Endothelial cell of umbilical vein (primary cell): ENCODE measurements at regions not wholly inside any gene's neighbourhood (a gene's known extent, or its start where the extent isn't known, plus 50 kb on each side); places are given as distances from the start of the nearest gene placed in this dataset.

Experiments
- BruUV-seq: library from RNA; stranded (reverse); fragments of 400-500 nt; replicated peaks from 2 replicates; lab custom pipeline; 2021; lab: Mats Ljungman, UMichigan
- CTCF ChIA-PET: fragments of 300-600, 350-600 bp; sonication (Branson Sonifier 250); formaldehyde crosslinking; loops from one replicate; lab custom pipeline; 2021; ENCODE audit warnings: antibody characterized with exemption, inconsistent platforms; lab: Charles Lee
- POLR2A ChIA-PET: fragments of 300-600, 350-600 bp; sonication (Branson Sonifier 250); formaldehyde crosslinking; loops from one replicate; lab custom pipeline; 2021; ENCODE audit warnings: antibody characterized with exemption, inconsistent platforms; lab: Charles Lee
- DNase-seq: peaks from one replicate; pipeline ENCODE4 v3.0.0-alpha.2; 2011; ENCODE audit warnings: low read depth, low spot score
- FAIRE-seq: peaks from 2 replicates; lab custom pipeline; 2011; peaks lifted over from hg19 to GRCh38; lab: Jason Lieb, UNC
- H2AFZ ChIP-seq: 2 replicates; pipeline ENCODE4 v1.6.0; 2012; ENCODE audit warnings: low read depth, low read length, control low read depth, inconsistent platforms
- H3K27ac ChIP-seq: 2 replicates; pipeline ENCODE4 v1.5.1; 2011; ENCODE audit warnings: low read depth, mild to moderate bottlenecking, control low read depth, low read length, moderate library complexity; ENCODE audit not compliant: insufficient read depth
- H3K27me3 ChIP-seq, 2 experiments: 2 replicates each; pipeline versions ENCODE4 v1.6.0 to v1.6.1; 2011; ENCODE audit warnings: low read length in 2 of 2, mixed read lengths in 1 of 2; ENCODE audit not compliant: control insufficient read depth in 2 of 2, insufficient read depth in 2 of 2
- H3K36me3 ChIP-seq, 2 experiments: 2 replicates in 1 of 2; 3 replicates in 1 of 2; pipeline ENCODE4 v1.5.1; 2011; ENCODE audit warnings: low read length in 2 of 2, mild to moderate bottlenecking in 1 of 2, moderate library complexity in 1 of 2; ENCODE audit not compliant: control insufficient read depth in 2 of 2, insufficient read depth in 2 of 2; ENCODE audit errors: extremely low read depth in 1 of 2
- H3K4me1 ChIP-seq: 3 replicates; pipeline ENCODE4 v1.5.1; 2011; ENCODE audit warnings: mild to moderate bottlenecking, low read length; ENCODE audit not compliant: control insufficient read depth, insufficient read depth; ENCODE audit errors: extremely low read depth
- H3K4me2 ChIP-seq: 2 replicates; pipeline ENCODE4 v1.6.1; 2011; ENCODE audit warnings: low read length, control low read depth, mixed read lengths; ENCODE audit not compliant: insufficient read depth
- H3K4me3 ChIP-seq, 3 experiments: fragments of 200-600 bp in 1 of 3; sonication (generic), shearing (Covaris generic) in 1 of 3; replicated peaks in 1 of 3; 2 replicates each; pipeline ENCODE4 v1.5.1; 2011 to 2016; ENCODE audit warnings: control low read depth in 3 of 3, low read length in 3 of 3, mild to moderate bottlenecking in 2 of 3, inconsistent platforms in 1 of 3, low read depth in 1 of 3, moderate library complexity in 1 of 3; ENCODE audit not compliant: insufficient read depth in 1 of 3
- H3K79me2 ChIP-seq: 2 replicates; pipeline ENCODE4 v1.6.0; 2012; ENCODE audit warnings: low read length, inconsistent platforms; ENCODE audit not compliant: control insufficient read depth, insufficient read depth
- H3K9ac ChIP-seq: replicated peaks from 2 replicates; pipeline ENCODE3; 2011; ENCODE audit warnings: low read length, control low read depth; ENCODE audit not compliant: insufficient read depth; ENCODE audit errors: extremely low read depth
- H3K9me1 ChIP-seq: replicated peaks from 3 replicates; pipeline ENCODE4 v1.6.0; 2011; ENCODE audit warnings: mild to moderate bottlenecking, low read length; ENCODE audit not compliant: control insufficient read depth, insufficient read depth; ENCODE audit errors: extremely low read depth
- H3K9me3 ChIP-seq: replicated peaks from 2 replicates; pipeline ENCODE4 v1.5.1; 2012; ENCODE audit warnings: low read length, inconsistent platforms; ENCODE audit not compliant: control insufficient read depth, insufficient read depth
- H4K20me1 ChIP-seq: replicated peaks from 2 replicates; pipeline ENCODE3; 2011; ENCODE audit warnings: mild to moderate bottlenecking, low read length; ENCODE audit not compliant: control insufficient read depth, insufficient read depth; ENCODE audit errors: extremely low read depth
- CTCF ChIP-seq, 2 donors: IDR thresholded peaks; 1 replicate in 1 of 2; 2 replicates in 1 of 2; pipeline ENCODE4 v1.5.1; 2011; ENCODE audit warnings: low read length in 2 of 2, mild to moderate bottlenecking in 2 of 2, moderate library complexity in 2 of 2, control low read depth in 1 of 2, inconsistent platforms in 1 of 2, low read depth in 1 of 2; ENCODE audit not compliant: insufficient read depth in 1 of 2; ENCODE audit errors: extremely low read depth in 1 of 2
- FOS ChIP-seq: IDR thresholded peaks from 2 replicates; pipeline ENCODE4 v1.6.1; 2011; ENCODE audit warnings: mild to moderate bottlenecking, low read length, moderate library complexity, borderline replicate concordance; ENCODE audit not compliant: insufficient read depth
- GATA2 ChIP-seq: IDR thresholded peaks from 2 replicates; pipeline ENCODE4 v1.7.0; 2011; ENCODE audit warnings: low read depth, mild to moderate bottlenecking, moderate library complexity, mixed read lengths, low read length; ENCODE audit not compliant: insufficient read length, insufficient read depth
- JUN ChIP-seq: IDR thresholded peaks from 2 replicates; pipeline ENCODE4 v1.6.1; 2011; ENCODE audit warnings: borderline replicate concordance, low read depth; ENCODE audit not compliant: insufficient read length, insufficient read depth
- MAX ChIP-seq: IDR thresholded peaks from 2 replicates; pipeline ENCODE4 v1.6.1; 2011; ENCODE audit not compliant: insufficient read depth, insufficient read length
- MYC ChIP-seq: IDR thresholded peaks from one replicate; pipeline ENCODE4 v1.6.1; 2011; ENCODE audit warnings: mild to moderate bottlenecking, low read depth, low read length
- POLR2AphosphoS5 ChIP-seq: IDR thresholded peaks from 2 replicates; pipeline ENCODE4 v1.6.1; 2012; ENCODE audit warnings: low read depth, mild to moderate bottlenecking, control low read depth, low read length, moderate library complexity; ENCODE audit not compliant: insufficient read depth
- dilution Hi-C: fragments of 300-500 bp; cut with MboI; formaldehyde crosslinking; loops from one replicate; pipeline ENCODE4 v1.15.0; 2019; ENCODE audit warnings: low sequenced_read_pairs; ENCODE audit not compliant: extremely low pct_ligation_motif_present
- intact Hi-C: fragments of 100-400 bp; cut with micrococcal nuclease; formaldehyde crosslinking; loops from one replicate; pipeline ENCODE4 v1.10.0; 2022

- dilution Hi-C loops: no loop called here
- no peaks in the 10 kb centered on the region for H3K79me2 ChIP-seq
- no peaks in the 10 kb centered on the region for H3K4me1 ChIP-seq
These were observed 379.5 kb downstream of the CDH10 start for GRCh38 chr5:24265306-24265705.

More at GRCh38 chr5:24265306-24265705, 379.5 kb downstream of the CDH10 start:
- Histone ChIP-seq H4K20me1 (no peaks in the 10 kb centered on the region), H3K27me3 (no peaks in the 10 kb centered on the region), H3K4me2 (no peak overlapping the region), H3K9me1 (no peaks in the 10 kb centered on the region), H3K36me3 (no peaks in the 10 kb centered on the region), H3K27ac (no peak overlapping the region), H3K9ac (no peak overlapping the region), H3K4me3 (no peak overlapping the region), H2AFZ (no peak overlapping the region), H3K9me3 (no peaks in the 10 kb centered on the region)
- CTCF ChIA-PET: no interaction called here
- no TSS peak for BruUV-seq
- no peak for FAIRE-seq
- DNase-seq: no peak
- POLR2A ChIA-PET: no interaction called here
- TF ChIP-seq POLR2AphosphoS5 (no peak), GATA2 (no peak), CTCF (IDR thresholded peaks at IDR 0.05; ENCODE audit: extremely low read depth in 1 of 2, insufficient read depth in 1 of 2, low read depth in 1 of 2, low read length in 2 of 2) (no peak), JUN (no peak), MYC (no peak), FOS (no peak), MAX (no peak)
- intact Hi-C loops: no loop called here
